H9 (cell line): ENCODE measurements at regions not wholly inside any gene's neighbourhood (a gene's known extent, or its start where the extent isn't known, plus 50 kb on each side); places are given as distances from the start of the nearest gene placed in this dataset.

Experiments used
- DNase-seq: peaks from one replicate; pipeline ENCODE4 v3.0.0-alpha.2; 2017
- H2AFZ ChIP-seq: one replicate; pipeline ENCODE4 v1.6.1; 2013; ENCODE audit warnings: mild to moderate bottlenecking, low read length, control low read depth, moderate library complexity
- H2AK5ac ChIP-seq: 2 replicates; pipeline ENCODE4 v1.6.1; 2013; ENCODE audit warnings: low read length, control low read depth, mixed read lengths; ENCODE audit not compliant: insufficient read length
- H2BK120ac ChIP-seq: one replicate; pipeline ENCODE4 v1.6.1; 2013; ENCODE audit warnings: low read depth, mild to moderate bottlenecking, low read length, control low read depth, inconsistent platforms; ENCODE audit not compliant: poor library complexity, severe bottlenecking
- H2BK12ac ChIP-seq: 2 replicates; pipeline ENCODE4 v1.6.1; 2013; ENCODE audit warnings: low read length, control low read depth, mixed read lengths, low read depth; ENCODE audit not compliant: insufficient read length
- H2BK15ac ChIP-seq: 2 replicates; pipeline ENCODE4 v1.6.1; 2013; ENCODE audit warnings: low read depth, low read length, control low read depth
- H2BK20ac ChIP-seq: one replicate; pipeline ENCODE4 v1.6.1; 2013; ENCODE audit warnings: low read depth, mild to moderate bottlenecking, low read length, control low read depth, inconsistent platforms; ENCODE audit not compliant: poor library complexity, severe bottlenecking
- H2BK5ac ChIP-seq: 2 replicates; pipeline ENCODE4 v1.6.1; 2013; ENCODE audit warnings: low read length, control low read depth, mixed read lengths; ENCODE audit not compliant: insufficient read length
- H3K14ac ChIP-seq: 2 replicates; pipeline ENCODE4 v1.6.1; 2013; ENCODE audit warnings: low read length, control low read depth; ENCODE audit not compliant: insufficient read depth
- H3K18ac ChIP-seq: 2 replicates; pipeline ENCODE4 v1.6.1; 2013; ENCODE audit warnings: low read depth, mild to moderate bottlenecking, mixed read lengths, low read length, control low read depth; ENCODE audit not compliant: insufficient read length
- H3K23ac ChIP-seq: 2 replicates; pipeline ENCODE4 v1.6.1; 2013; ENCODE audit warnings: low read length, control low read depth, mixed read lengths, low read depth; ENCODE audit not compliant: insufficient read length
- H3K23me2 ChIP-seq: 2 replicates; pipeline ENCODE4 v1.6.1; 2013; ENCODE audit warnings: low read depth, mild to moderate bottlenecking, mixed read lengths, low read length, control low read depth; ENCODE audit not compliant: insufficient read length, poor library complexity, severe bottlenecking
- H3K27ac ChIP-seq: 2 replicates; pipeline ENCODE4 v1.5.1; 2013; ENCODE audit warnings: low read length, control low read depth, mixed read lengths, low read depth; ENCODE audit not compliant: insufficient read length
- H3K27me3 ChIP-seq: 2 replicates; pipeline ENCODE4 v1.6.1; 2013; ENCODE audit warnings: low read length, control low read depth, inconsistent platforms; ENCODE audit not compliant: insufficient read depth
- H3K4ac ChIP-seq: 2 replicates; pipeline ENCODE4 v1.6.1; 2013; ENCODE audit warnings: low read depth, mild to moderate bottlenecking, control low read depth, inconsistent platforms, low read length, moderate library complexity
- H3K4me1 ChIP-seq: 2 replicates; pipeline ENCODE4 v1.6.1; 2013; ENCODE audit warnings: low read length, control low read depth, inconsistent platforms; ENCODE audit not compliant: insufficient read depth
- H3K4me2 ChIP-seq: 2 replicates; pipeline ENCODE4 v1.6.1; 2013; ENCODE audit warnings: low read length, control low read depth, mixed read lengths; ENCODE audit not compliant: insufficient read length, insufficient read depth
- H3K56ac ChIP-seq: 2 replicates; pipeline ENCODE4 v1.6.1; 2013; ENCODE audit warnings: low read depth, mild to moderate bottlenecking, mixed read lengths, low read length, control low read depth; ENCODE audit not compliant: insufficient read length
- H3K79me1 ChIP-seq: 2 replicates; pipeline ENCODE4 v1.6.1; 2013; ENCODE audit warnings: low read depth, mild to moderate bottlenecking, moderate library complexity, low read length, control low read depth, inconsistent platforms; ENCODE audit not compliant: insufficient read depth, poor library complexity, severe bottlenecking
- H3K79me2 ChIP-seq: 2 replicates; pipeline ENCODE4 v1.6.1; 2013; ENCODE audit warnings: low read length, control low read depth, inconsistent platforms; ENCODE audit not compliant: insufficient read depth
- H3K9ac ChIP-seq: 2 replicates; pipeline ENCODE4 v1.6.1; 2013; ENCODE audit warnings: low read length, control low read depth, mixed read lengths; ENCODE audit not compliant: insufficient read length; ENCODE audit errors: extremely low read depth
- H3K9me3 ChIP-seq: one replicate; pipeline ENCODE4 v1.6.1; 2013; ENCODE audit warnings: low read depth, low read length, inconsistent platforms; ENCODE audit not compliant: control insufficient read depth
- H3T11ph ChIP-seq: one replicate; pipeline ENCODE4 v1.6.1; 2013; ENCODE audit warnings: mild to moderate bottlenecking, low read length, control low read depth, inconsistent platforms
- H4K20me1 ChIP-seq: one replicate; pipeline ENCODE4 v1.6.1; 2013; ENCODE audit not compliant: control insufficient read depth, insufficient read length, insufficient read depth
- H4K5ac ChIP-seq: 2 replicates; pipeline ENCODE4 v1.6.1; 2013; ENCODE audit warnings: low read depth, mild to moderate bottlenecking, mixed read lengths, low read length, control low read depth; ENCODE audit not compliant: insufficient read length
- H4K8ac ChIP-seq: replicated peaks from 2 replicates; pipeline ENCODE4 v1.6.1; 2013; ENCODE audit warnings: low read length, control low read depth, mixed read lengths, low read depth; ENCODE audit not compliant: insufficient read length
- H4K91ac ChIP-seq: 2 replicates; pipeline ENCODE4 v1.6.1; 2013; ENCODE audit warnings: low read depth, mild to moderate bottlenecking, moderate library complexity, mixed read lengths, low read length, control low read depth; ENCODE audit not compliant: insufficient read length
- H3K27ac Mint-ChIP-seq, 3 experiments: 2 replicates in 2 of 3; 3 replicates in 1 of 3; pipeline ENCODE4 v1.8.0; 2020 to 2021; ENCODE audit warnings: mixed read lengths in 3 of 3, mild to moderate bottlenecking in 1 of 3, moderate library complexity in 1 of 3
- H3K27me3 Mint-ChIP-seq: 2 replicates; pipeline ENCODE4 v1.8.0; 2021; ENCODE audit warnings: low read depth, mild to moderate bottlenecking, moderate library complexity, mixed read lengths
- H3K36me3 Mint-ChIP-seq, 3 experiments: 2 replicates in 2 of 3; 3 replicates in 1 of 3; pipeline ENCODE4 v1.8.0; 2020 to 2021; ENCODE audit warnings: low read depth in 3 of 3, mixed read lengths in 3 of 3; ENCODE audit not compliant: insufficient read depth in 1 of 3
- H3K4me1 Mint-ChIP-seq, 2 experiments: 2 replicates each; pipeline ENCODE4 v1.8.0; 2020; ENCODE audit warnings: mixed read lengths in 2 of 2
- H3K4me3 Mint-ChIP-seq, 2 experiments: 2 replicates in 1 of 2; 3 replicates in 1 of 2; pipeline ENCODE4 v1.8.0; 2020 to 2021; ENCODE audit warnings: mild to moderate bottlenecking in 2 of 2, mixed read lengths in 2 of 2, moderate library complexity in 1 of 2
- H3K9me3 Mint-ChIP-seq, 2 experiments: 2 replicates in 1 of 2; 3 replicates in 1 of 2; pipeline ENCODE4 v1.8.0; 2020; ENCODE audit warnings: mild to moderate bottlenecking in 2 of 2, mixed read lengths in 2 of 2, moderate library complexity in 1 of 2
- WGBS: extraction: QIAGEN DNeasy Blood & Tissue Kit; methylation state at CpG from one replicate; pipeline ENCODE4 v1.1.7; 2013; ENCODE audit warnings: missing lambda C conversion rate, low lambda C conversion rate, mixed read lengths; ENCODE audit not compliant: insufficient read length; ENCODE audit errors: extremely low coverage; 5-methylcytosine and 5-hydroxymethylcytosine counted together
- TF ChIP-seq, protein P1 (sequence below): fragments of 200-600 bp; sonication (generic); conservative IDR thresholded peaks from 3 replicates; pipeline ENCODE4 v1.8.0; 2021; ENCODE audit warnings: antibody characterized with exemption, mild to moderate bottlenecking

DNA sequence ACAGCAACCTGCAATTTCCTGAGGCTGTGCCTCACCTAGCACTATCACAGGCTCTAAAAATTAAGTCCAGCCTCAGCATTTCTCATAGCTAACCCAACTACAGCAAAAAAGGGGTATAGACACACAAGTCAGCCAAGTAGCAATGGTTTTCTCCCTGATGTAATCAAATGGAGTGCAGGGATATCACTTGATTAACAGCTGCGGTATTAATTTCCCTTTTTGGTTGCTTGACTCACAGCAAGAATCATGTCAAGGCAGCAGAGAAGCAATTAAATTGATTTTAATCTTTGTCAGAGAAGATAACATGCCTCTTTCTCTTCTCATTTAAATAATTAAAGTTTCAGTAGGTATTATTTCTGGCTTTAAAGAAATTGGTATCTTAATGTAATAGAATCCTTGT, 278.9 kb downstream of the RWDD3 start:
- WGBS, result no CpG with 5 or more reads among the region's 1 CpG

More for the DNA sequence above, 278.9 kb downstream of the RWDD3 start:
- Histone ChIP-seq H3K4ac (no peak overlapping the region), H2AK5ac (no peak overlapping the region), H3K56ac (no peak overlapping the region), H3K27ac (no peak overlapping the region), H3K23me2 (no peaks in the 10 kb centered on the region), H2AFZ (no peak overlapping the region), H4K20me1 (no peaks in the 10 kb centered on the region), H3K9ac (no peak overlapping the region), H3K18ac (no peak overlapping the region), H4K8ac (no peak overlapping the region), H3K4me2 (no peak overlapping the region), H4K91ac (no peak overlapping the region), H3K27me3 (no peaks in the 10 kb centered on the region), H2BK15ac (no peak overlapping the region), H3K79me1 (no peaks in the 10 kb centered on the region), H2BK5ac (no peak overlapping the region), H3T11ph (no peak overlapping the region), H2BK20ac (no peak overlapping the region), H3K9me3 (no peaks in the 10 kb centered on the region), H2BK12ac (no peak overlapping the region), H2BK120ac (no peak overlapping the region), H3K23ac (no peak overlapping the region), H3K79me2 (no peaks in the 10 kb centered on the region), H3K4me1 (peaks cover 5% of the 10 kb centered on the region; the same call in 1 of the 2 replicates), H4K5ac (no peak overlapping the region), H3K14ac (no peak overlapping the region)
- Mint-ChIP-seq H3K4me3 (no peak overlapping the region), H3K9me3 (no peaks in the 10 kb centered on the region), H3K27ac (0 out of 7 replicates have a peak overlapping the region, but pooled peaks of 1 of the 3 experiments have one; percentile 23), H3K4me1 (peaks cover 39 to 45% of the 10 kb centered on the region in 2 experiments), H3K36me3 (peaks cover 0 to 3% (median 0%) of the 10 kb centered on the region in 3 experiments; a peak in 2 of 7 replicates), H3K27me3 (no peaks in the 10 kb centered on the region)
- DNase-seq, result no peak
- TF ChIP-seq, protein P1, sequence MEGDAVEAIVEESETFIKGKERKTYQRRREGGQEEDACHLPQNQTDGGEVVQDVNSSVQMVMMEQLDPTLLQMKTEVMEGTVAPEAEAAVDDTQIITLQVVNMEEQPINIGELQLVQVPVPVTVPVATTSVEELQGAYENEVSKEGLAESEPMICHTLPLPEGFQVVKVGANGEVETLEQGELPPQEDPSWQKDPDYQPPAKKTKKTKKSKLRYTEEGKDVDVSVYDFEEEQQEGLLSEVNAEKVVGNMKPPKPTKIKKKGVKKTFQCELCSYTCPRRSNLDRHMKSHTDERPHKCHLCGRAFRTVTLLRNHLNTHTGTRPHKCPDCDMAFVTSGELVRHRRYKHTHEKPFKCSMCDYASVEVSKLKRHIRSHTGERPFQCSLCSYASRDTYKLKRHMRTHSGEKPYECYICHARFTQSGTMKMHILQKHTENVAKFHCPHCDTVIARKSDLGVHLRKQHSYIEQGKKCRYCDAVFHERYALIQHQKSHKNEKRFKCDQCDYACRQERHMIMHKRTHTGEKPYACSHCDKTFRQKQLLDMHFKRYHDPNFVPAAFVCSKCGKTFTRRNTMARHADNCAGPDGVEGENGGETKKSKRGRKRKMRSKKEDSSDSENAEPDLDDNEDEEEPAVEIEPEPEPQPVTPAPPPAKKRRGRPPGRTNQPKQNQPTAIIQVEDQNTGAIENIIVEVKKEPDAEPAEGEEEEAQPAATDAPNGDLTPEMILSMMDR, result no peak
